Activated B cell treated with CpG ODN at 0.5 μM for 24 hours (primary cell): ENCODE measurements at regions not wholly inside any gene's neighbourhood (a gene's known extent, or its start where the extent isn't known, plus 50 kb on each side); places are given as distances from the start of the nearest gene placed in this dataset.

Experiments
- ATAC-seq: fragments of 200-7000 bp; cut with Tn5 transposase; one replicate; pipeline ENCODE4 v1.10.0; 2021; ENCODE audit warnings: low read depth, mild to moderate bottlenecking, moderate library complexity
- CTCF ChIA-PET: fragments of 350-600 bp; sonication (Branson Sonifier 250); formaldehyde crosslinking; loops from one replicate; lab custom pipeline; 2021; ENCODE audit warnings: antibody characterized with exemption; lab: Charles Lee
- POLR2A ChIA-PET: fragments of 350-600 bp; sonication (Branson Sonifier 250); formaldehyde crosslinking; loops from one replicate; lab custom pipeline; 2021; ENCODE audit warnings: antibody characterized with exemption; lab: Charles Lee
- DNase-seq: peaks from one replicate; pipeline ENCODE4 v3.0.0; 2022
- H3K27ac Mint-ChIP-seq: one replicate; pipeline ENCODE4 v1.8.0; 2020; ENCODE audit warnings: mixed read lengths
- H3K27me3 Mint-ChIP-seq: one replicate; pipeline ENCODE4 v1.8.0; 2021; ENCODE audit warnings: mixed read lengths
- H3K36me3 Mint-ChIP-seq: one replicate; pipeline ENCODE4 v1.8.0; 2021; ENCODE audit warnings: low read depth, mixed read lengths
- H3K4me1 Mint-ChIP-seq: one replicate; pipeline ENCODE4 v1.8.0; 2021; ENCODE audit warnings: mixed read lengths
- H3K4me3 Mint-ChIP-seq: one replicate; pipeline ENCODE4 v1.8.0; 2020; ENCODE audit warnings: mild to moderate bottlenecking, mixed read lengths
- H3K9me3 Mint-ChIP-seq: one replicate; pipeline ENCODE4 v1.8.0; 2020; ENCODE audit warnings: mixed read lengths
- intact Hi-C: fragments of 100-400 bp; cut with micrococcal nuclease; formaldehyde crosslinking; loops from one replicate; pipeline ENCODE4 v1.15.1; 2024
- TF ChIP-seq, protein P1 (sequence below): fragments of 200-600 bp; IDR thresholded peaks from one replicate; pipeline ENCODE4 v1.8.0; 2022; ENCODE audit warnings: antibody characterized with exemption, mild to moderate bottlenecking

- ATAC-seq = no peak
- CTCF ChIA-PET = interaction anchor here (0.5 to 1.2 kb wide), 3 partner anchors 14 to 630 kb away, joined by 3 to 4 read pairs (median 4); no protein-coding TSS in a partner anchor
- no peaks in the 10 kb centered on the region for H3K4me1 Mint-ChIP-seq
- intact Hi-C loops = no loop called here
- no peaks in the 10 kb centered on the region for H3K9me3 Mint-ChIP-seq
- no peaks in the 10 kb centered on the region for H3K36me3 Mint-ChIP-seq
- no peak overlapping the region for H3K4me3 Mint-ChIP-seq
- POLR2A ChIA-PET = no interaction called here
- peaks cover 11% of the 10 kb centered on the region for H3K27me3 Mint-ChIP-seq
- H3K27ac Mint-ChIP-seq = no peak overlapping the region
- no peak for DNase-seq
- TF ChIP-seq, protein P1, sequence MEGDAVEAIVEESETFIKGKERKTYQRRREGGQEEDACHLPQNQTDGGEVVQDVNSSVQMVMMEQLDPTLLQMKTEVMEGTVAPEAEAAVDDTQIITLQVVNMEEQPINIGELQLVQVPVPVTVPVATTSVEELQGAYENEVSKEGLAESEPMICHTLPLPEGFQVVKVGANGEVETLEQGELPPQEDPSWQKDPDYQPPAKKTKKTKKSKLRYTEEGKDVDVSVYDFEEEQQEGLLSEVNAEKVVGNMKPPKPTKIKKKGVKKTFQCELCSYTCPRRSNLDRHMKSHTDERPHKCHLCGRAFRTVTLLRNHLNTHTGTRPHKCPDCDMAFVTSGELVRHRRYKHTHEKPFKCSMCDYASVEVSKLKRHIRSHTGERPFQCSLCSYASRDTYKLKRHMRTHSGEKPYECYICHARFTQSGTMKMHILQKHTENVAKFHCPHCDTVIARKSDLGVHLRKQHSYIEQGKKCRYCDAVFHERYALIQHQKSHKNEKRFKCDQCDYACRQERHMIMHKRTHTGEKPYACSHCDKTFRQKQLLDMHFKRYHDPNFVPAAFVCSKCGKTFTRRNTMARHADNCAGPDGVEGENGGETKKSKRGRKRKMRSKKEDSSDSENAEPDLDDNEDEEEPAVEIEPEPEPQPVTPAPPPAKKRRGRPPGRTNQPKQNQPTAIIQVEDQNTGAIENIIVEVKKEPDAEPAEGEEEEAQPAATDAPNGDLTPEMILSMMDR = no peak
Measured at GRCh38 chr3:159782724-159783421, 205.8 kb upstream of the IL12A start.

- DNase-seq (no peak), ATAC-seq (no peak)
- Mint-ChIP-seq H3K4me3 (no peak overlapping the region), H3K27ac (no peak overlapping the region), H3K4me1 (no peaks in the 10 kb centered on the region), H3K9me3 (no peaks in the 10 kb centered on the region), H3K36me3 (no peaks in the 10 kb centered on the region), H3K27me3 (peaks cover 11% of the 10 kb centered on the region)
- TF ChIP-seq, protein P1 = no peak
- intact Hi-C loops = no loop called here
- CTCF ChIA-PET = interaction anchor here (0.5 kb wide), 1 partner anchor 127 kb away, joined by 4 read pairs; no protein-coding TSS in a partner anchor
- POLR2A ChIA-PET = no interaction called here
Measured at GRCh38 chr3:159783780-159784742, 204.6 kb upstream of the IL12A start.

GRCh38 chr3:159785273-159785708, 203.3 kb upstream of the IL12A start:
- peaks cover 9% of the 10 kb centered on the region for H3K27me3 Mint-ChIP-seq
- POLR2A ChIA-PET = no interaction called here
- TF ChIP-seq, protein P1 = no peak
- DNase-seq (no peak), ATAC-seq (no peak)
- H3K4me3 Mint-ChIP-seq = no peak overlapping the region
- CTCF ChIA-PET = no interaction called here
- no peaks in the 10 kb centered on the region for H3K4me1 Mint-ChIP-seq
- no peaks in the 10 kb centered on the region for H3K36me3 Mint-ChIP-seq
- no peak overlapping the region for H3K27ac Mint-ChIP-seq
- intact Hi-C loops = no loop called here
- no peaks in the 10 kb centered on the region for H3K9me3 Mint-ChIP-seq

GRCh38 chr3:159786489-159787177, 202.0 kb upstream of the IL12A start:
- DNase-seq = no peak
- ChIA-PET CTCF (no interaction called here), POLR2A (no interaction called here)
- Mint-ChIP-seq H3K36me3 (no peaks in the 10 kb centered on the region), H3K27ac (no peak overlapping the region), H3K9me3 (no peaks in the 10 kb centered on the region), H3K4me3 (no peak overlapping the region), H3K4me1 (no peaks in the 10 kb centered on the region), H3K27me3 (peaks cover 6% of the 10 kb centered on the region)
- TF ChIP-seq, protein P1 = no peak
- intact Hi-C loops = no loop called here
- no peak for ATAC-seq
